OCI-LY1 (cell line): ENCODE measurements at regions not wholly inside any gene's neighbourhood (a gene's known extent, or its start where the extent isn't known, plus 50 kb on each side); places are given as distances from the start of the nearest gene placed in this dataset.

ENCODE experiments used
- CTCF ChIP-seq: fragments of 200-600 bp; sonication (generic), shearing (Covaris generic); IDR thresholded peaks from 2 replicates; pipeline ENCODE4 v1.5.1; 2017; ENCODE audit warnings: mild to moderate bottlenecking, antibody characterized with exemption, low read length, moderate library complexity, mixed read lengths
- EZH2 ChIP-seq: fragments of 200-600 bp; sonication (generic), shearing (Covaris generic); IDR thresholded peaks from 2 replicates; pipeline ENCODE4 v1.8.0; 2017; ENCODE audit warnings: borderline replicate concordance, mixed run types, mild to moderate bottlenecking, antibody characterized with exemption, low read length, moderate library complexity, mixed read lengths

GRCh38 chr7:24383055-24383454, 99.1 kb downstream of the NPY start:
- TF ChIP-seq CTCF (no peak), EZH2 (no peak)
